GM19193 (cell line): ENCODE measurements at regions not wholly inside any gene's neighbourhood (a gene's known extent, or its start where the extent isn't known, plus 50 kb on each side); places are given as distances from the start of the nearest gene placed in this dataset.

Experiments used
- POLR2A ChIP-seq: IDR thresholded peaks from 4 replicates; pipeline ENCODE4 v1.6.1; 2011; ENCODE audit not compliant: insufficient read depth, insufficient read length; ENCODE audit errors: extremely low read depth

DNA sequence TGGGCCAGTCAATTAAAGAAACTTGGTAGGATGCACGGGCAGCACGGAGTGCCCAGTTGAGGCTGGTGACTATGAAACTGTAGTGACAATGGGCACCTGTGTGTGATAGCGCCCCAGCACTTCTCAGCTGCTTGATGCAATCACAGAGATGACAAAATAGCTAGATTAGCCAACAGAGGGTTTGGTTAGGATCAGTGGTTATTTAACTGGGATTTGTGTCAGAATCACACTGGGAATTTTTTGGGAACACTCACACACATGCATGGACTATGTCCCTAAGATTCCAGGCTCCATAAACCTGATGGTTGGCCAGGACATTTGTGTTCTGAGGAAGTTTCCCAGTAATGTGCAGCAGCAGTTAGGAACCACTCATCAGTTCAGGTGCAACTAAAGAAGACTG, 51.2 kb upstream of the DAAM1 start:
- TF ChIP-seq POLR2A = no peak
